ENCODE measurements at regions not wholly inside any gene's neighbourhood (a gene's known extent, or its start where the extent isn't known, plus 50 kb on each side); places are given as distances from the start of the nearest gene placed in this dataset.

DNA sequence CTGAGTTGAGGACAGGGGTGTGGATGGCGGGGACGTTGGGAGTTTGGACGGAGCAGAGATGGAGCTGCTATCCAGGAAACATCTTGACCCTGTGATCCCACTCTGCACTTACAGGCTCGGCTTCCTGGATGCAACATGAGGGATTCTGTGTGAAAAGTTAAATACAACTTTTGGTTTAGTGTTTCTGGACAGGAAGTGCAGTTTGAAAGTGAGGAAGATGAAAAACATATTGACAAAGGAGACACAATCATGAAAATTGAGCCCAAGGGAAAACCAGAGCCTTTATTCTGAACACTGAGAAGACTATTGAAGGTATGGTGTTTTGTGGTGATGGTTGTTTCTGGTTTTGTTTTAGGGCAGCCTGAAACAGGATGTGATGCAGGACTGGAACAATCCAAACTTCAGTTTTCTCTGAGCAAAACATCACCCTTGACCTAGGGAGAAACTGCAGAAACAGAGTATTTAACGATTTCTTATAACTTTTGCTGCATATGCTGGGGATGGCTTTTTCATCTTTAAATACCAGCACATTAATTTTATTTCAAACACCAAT is 76.5 kb upstream of the RFX8 start:
- TF ChIP-seq YY1 (IDR thresholded peaks at IDR 0.05; ENCODE audit: insufficient read depth, insufficient read length) = no peak
- TF ChIP-seq ZNF274 (IDR thresholded peaks at IDR 0.05; ENCODE audit: low read depth, low read length) = no peak
- no peak for TF ChIP-seq SUZ12 (IDR thresholded peaks at IDR 0.05; ENCODE audit: extremely low read depth, insufficient read depth, insufficient read length)

Measured in NT2/D1 (cell line).